Upper lobe of right lung (tissue), 1 donor: ENCODE measurements at regions not wholly inside any gene's neighbourhood (a gene's known extent, or its start where the extent isn't known, plus 50 kb on each side); places are given as distances from the start of the nearest gene placed in this dataset.

Experiments
- ATAC-seq: fragments of 200-7000 bp; cut with Tn5 transposase; one replicate; pipeline ENCODE4 v1.9.1; 2020; ENCODE audit warnings: mild to moderate bottlenecking, moderate library complexity
- DNase-seq: peaks from one replicate; pipeline ENCODE4 v3.0.0-alpha.2; 2020
- H3K27ac ChIP-seq: fragments of 200-600 bp; one replicate; pipeline ENCODE4 v1.8.0; 2022
- H3K27me3 ChIP-seq: fragments of 200-600 bp; one replicate; pipeline ENCODE4 v1.8.0; 2022; ENCODE audit warnings: mild to moderate bottlenecking
- H3K36me3 ChIP-seq: fragments of 200-600 bp; one replicate; pipeline ENCODE4 v1.8.0; 2022
- H3K4me1 ChIP-seq: fragments of 200-600 bp; one replicate; pipeline ENCODE4 v1.8.0; 2022
- H3K4me3 ChIP-seq: fragments of 200-600 bp; one replicate; pipeline ENCODE4 v1.8.0; 2022; ENCODE audit warnings: mild to moderate bottlenecking
- H3K9me3 ChIP-seq: fragments of 200-600 bp; one replicate; pipeline ENCODE4 v1.8.0; 2022
- CTCF ChIP-seq: fragments of 200-600 bp; IDR thresholded peaks from one replicate; pipeline ENCODE4 v1.8.0; 2022; ENCODE audit warnings: antibody characterized with exemption
- intact Hi-C: fragments of 100-400 bp; cut with DNase I; formaldehyde crosslinking; loops from one replicate; pipeline ENCODE4 v1.11.0; 2022
- donor health status: DM: no; HTN: yes; CAD: no; lungs with severe emphysema.

- no peak for DNase-seq
- Histone ChIP-seq H3K4me1 (no peaks in the 10 kb centered on the region), H3K27ac (no peak overlapping the region), H3K27me3 (no peaks in the 10 kb centered on the region), H3K4me3 (no peak overlapping the region), H3K36me3 (no peaks in the 10 kb centered on the region), H3K9me3 (no peaks in the 10 kb centered on the region)
- no peak for TF ChIP-seq CTCF
- intact Hi-C loops = no loop called here
- ATAC-seq = no peak
Observed at GRCh38 chr7:20050241-20050966, 166.8 kb downstream of the MACC1 start.

- Histone ChIP-seq H3K27me3 (no peaks in the 10 kb centered on the region), H3K4me3 (no peak overlapping the region), H3K4me1 (no peaks in the 10 kb centered on the region), H3K36me3 (no peaks in the 10 kb centered on the region), H3K9me3 (no peaks in the 10 kb centered on the region), H3K27ac (no peak overlapping the region)
- intact Hi-C loops = no loop called here
- TF ChIP-seq CTCF = no peak
- ATAC-seq (no peak), DNase-seq (no peak)
Observed at GRCh38 chr7:20038676-20039075, 178.5 kb downstream of the MACC1 start.

- DNase-seq = no peak
- no peak overlapping the region for H3K27ac ChIP-seq
- no peaks in the 10 kb centered on the region for H3K36me3 ChIP-seq
- no peaks in the 10 kb centered on the region for H3K27me3 ChIP-seq
- no peaks in the 10 kb centered on the region for H3K9me3 ChIP-seq
- TF ChIP-seq CTCF = no peak
- intact Hi-C loops = no loop called here
- H3K4me3 ChIP-seq = no peak overlapping the region
- no peak for ATAC-seq
- no peaks in the 10 kb centered on the region for H3K4me1 ChIP-seq
Observed at GRCh38 chr7:20035279-20035875, 181.8 kb downstream of the MACC1 start.

GRCh38 chr7:20033621-20034400 lies 183.4 kb downstream of the MACC1 start:
- intact Hi-C loops = no loop called here
- no peak for ATAC-seq

GRCh38 chr7:20032741-20033140 lies 184.4 kb downstream of the MACC1 start:
- Histone ChIP-seq H3K27ac (no peak overlapping the region), H3K27me3 (no peaks in the 10 kb centered on the region), H3K9me3 (no peaks in the 10 kb centered on the region), H3K4me1 (no peaks in the 10 kb centered on the region), H3K4me3 (no peak overlapping the region), H3K36me3 (no peaks in the 10 kb centered on the region)
- DNase-seq (no peak), ATAC-seq (no peak)
- no peak for TF ChIP-seq CTCF
- intact Hi-C loops = no loop called here

More at GRCh38 chr7:20033621-20034400, 183.4 kb downstream of the MACC1 start:
- Histone ChIP-seq H3K27me3 (no peaks in the 10 kb centered on the region), H3K9me3 (no peaks in the 10 kb centered on the region), H3K36me3 (no peaks in the 10 kb centered on the region), H3K4me1 (no peaks in the 10 kb centered on the region), H3K4me3 (no peak overlapping the region), H3K27ac (no peak overlapping the region)
- no peak for DNase-seq
- no peak for TF ChIP-seq CTCF
